OCI-LY1 (cell line): ENCODE measurements at regions not wholly inside any gene's neighbourhood (a gene's known extent, or its start where the extent isn't known, plus 50 kb on each side); places are given as distances from the start of the nearest gene placed in this dataset.

Source experiments
- H2AFZ ChIP-seq: fragments of 200-600 bp; sonication (generic), shearing (Covaris generic); 2 replicates; pipeline ENCODE4 v1.6.0; 2014; ENCODE audit warnings: antibody characterized with exemption, mild to moderate bottlenecking, low read length
- H3F3A ChIP-seq: fragments of 200-600 bp; sonication (generic), shearing (Covaris generic); 2 replicates; pipeline ENCODE4 v1.6.0; 2014; ENCODE audit warnings: mild to moderate bottlenecking, antibody characterized with exemption, low read length, moderate library complexity; ENCODE audit not compliant: insufficient read depth
- H3K27ac ChIP-seq: fragments of 200-600 bp; sonication (generic); 2 replicates; pipeline ENCODE4 v1.5.1; 2014; ENCODE audit warnings: low read length, mixed run types, mild to moderate bottlenecking, low read depth; ENCODE audit not compliant: poor library complexity, severe bottlenecking
- H3K27me3 ChIP-seq: fragments of 200-600 bp; sonication (generic); 2 replicates; pipeline ENCODE4 v1.6.0; 2014; ENCODE audit warnings: antibody characterized with exemption, mild to moderate bottlenecking, low read length, moderate library complexity; ENCODE audit not compliant: insufficient read depth
- H3K36me3 ChIP-seq: fragments of 200-600 bp; sonication (generic); 2 replicates; pipeline ENCODE4 v1.6.1; 2014; ENCODE audit warnings: mild to moderate bottlenecking, antibody characterized with exemption, low read length, moderate library complexity, mixed read lengths; ENCODE audit not compliant: insufficient read depth
- H3K4me1 ChIP-seq: fragments of 200-600 bp; sonication (generic); 2 replicates; pipeline ENCODE4 v1.5.1; 2014; ENCODE audit warnings: mild to moderate bottlenecking, low read length, moderate library complexity; ENCODE audit not compliant: insufficient read depth, severe bottlenecking
- H3K4me2 ChIP-seq: fragments of 200-600 bp; sonication (generic), shearing (Covaris generic); 2 replicates; pipeline ENCODE4 v1.6.1; 2014; ENCODE audit warnings: low read length
- H3K4me3 ChIP-seq: fragments of 200-600 bp; sonication (generic); 2 replicates; pipeline ENCODE4 v1.5.1; 2014; ENCODE audit warnings: low read length, low read depth, mild to moderate bottlenecking, mixed read lengths; ENCODE audit not compliant: poor library complexity, severe bottlenecking
- H3K79me2 ChIP-seq: fragments of 200-600 bp; shearing (Covaris generic); 2 replicates; pipeline ENCODE4 v1.6.1; 2016; ENCODE audit warnings: mixed run types, low read length, mixed read lengths; ENCODE audit not compliant: insufficient read depth
- H3K9ac ChIP-seq: fragments of 200-600 bp; sonication (generic), shearing (Covaris generic); 2 replicates; pipeline ENCODE4 v1.6.1; 2014; ENCODE audit warnings: mild to moderate bottlenecking, low read length, mixed read lengths
- H3K9me2 ChIP-seq: fragments of 200-600 bp; sonication (generic), shearing (Covaris generic); 2 replicates; pipeline ENCODE4 v1.6.1; 2014; ENCODE audit warnings: low read depth, mild to moderate bottlenecking, low read length, mixed read lengths
- H3K9me3 ChIP-seq: fragments of 200-600 bp; shearing (Covaris generic); 2 replicates; pipeline ENCODE4 v1.6.1; 2014; ENCODE audit warnings: low read length, mixed read lengths
- H4K20me1 ChIP-seq: fragments of 200-600 bp; sonication (generic), shearing (Covaris generic); 2 replicates; pipeline ENCODE4 v1.6.0; 2016; ENCODE audit warnings: mild to moderate bottlenecking, low read length; ENCODE audit not compliant: insufficient read depth
- EZH2 ChIP-seq: fragments of 200-600 bp; sonication (generic), shearing (Covaris generic); IDR thresholded peaks from 2 replicates; pipeline ENCODE4 v1.8.0; 2017; ENCODE audit warnings: borderline replicate concordance, mixed run types, mild to moderate bottlenecking, antibody characterized with exemption, low read length, moderate library complexity, mixed read lengths
- TF ChIP-seq, protein P1 (sequence below): fragments of 200-600 bp; sonication (generic), shearing (Covaris generic); IDR thresholded peaks from 2 replicates; pipeline ENCODE4 v1.5.1; 2017; ENCODE audit warnings: mild to moderate bottlenecking, antibody characterized with exemption, low read length, moderate library complexity, mixed read lengths

DNA sequence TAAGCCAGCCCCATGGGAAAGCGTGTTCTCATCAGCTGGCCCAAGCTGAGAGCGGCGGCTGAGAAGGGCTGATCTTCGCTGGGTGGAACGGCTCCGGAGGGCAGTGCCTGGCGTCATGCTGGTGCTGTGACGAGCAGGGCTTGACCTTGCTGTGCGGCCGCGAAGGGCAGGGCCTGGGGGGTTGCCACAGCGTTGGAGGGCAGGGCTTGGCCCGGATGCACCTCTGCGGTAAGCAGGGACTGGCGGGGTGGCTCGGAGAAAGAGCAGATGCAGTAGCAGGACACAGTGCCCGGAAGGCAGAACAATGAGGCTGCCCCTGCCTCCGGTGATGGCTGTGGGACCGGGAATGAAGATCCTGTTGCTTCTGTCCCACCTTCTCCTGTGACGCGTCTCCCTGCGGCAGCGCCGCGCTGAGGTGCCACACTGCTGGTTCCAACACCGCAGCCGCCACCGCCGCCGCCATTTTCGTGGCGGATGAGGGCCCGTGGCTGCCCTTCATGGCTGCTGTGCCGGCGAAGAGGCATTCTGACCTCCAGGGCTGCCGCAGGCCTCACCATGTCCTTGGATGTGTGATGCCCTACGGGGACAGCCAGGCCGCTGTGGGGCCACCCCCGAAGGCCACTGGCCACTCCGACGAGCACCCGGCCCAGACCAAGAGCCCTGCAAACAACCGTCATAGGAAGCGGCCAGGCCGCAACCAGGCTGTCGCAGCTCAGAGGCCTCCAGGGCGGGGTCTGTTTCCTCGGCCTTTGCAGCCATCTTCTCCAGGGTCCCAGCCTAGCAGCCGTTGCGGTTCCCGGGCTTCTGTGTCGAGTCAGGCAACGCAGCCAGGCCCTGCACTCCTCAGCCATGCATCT is 890.5 kb upstream of the CTNND2 start:
- Histone ChIP-seq H3K4me2 (no peak overlapping the region), H2AFZ (no peak overlapping the region), H3F3A (no peaks in the 10 kb centered on the region), H3K9me3 (no peaks in the 10 kb centered on the region), H3K9ac (no peak overlapping the region), H3K79me2 (no peaks in the 10 kb centered on the region), H3K27ac (no peak overlapping the region), H3K9me2 (no peaks in the 10 kb centered on the region), H3K27me3 (no peaks in the 10 kb centered on the region), H3K36me3 (no peaks in the 10 kb centered on the region), H4K20me1 (no peaks in the 10 kb centered on the region), H3K4me3 (no peak overlapping the region), H3K4me1 (no peaks in the 10 kb centered on the region)
- no peak for TF ChIP-seq EZH2
- TF ChIP-seq, protein P1, sequence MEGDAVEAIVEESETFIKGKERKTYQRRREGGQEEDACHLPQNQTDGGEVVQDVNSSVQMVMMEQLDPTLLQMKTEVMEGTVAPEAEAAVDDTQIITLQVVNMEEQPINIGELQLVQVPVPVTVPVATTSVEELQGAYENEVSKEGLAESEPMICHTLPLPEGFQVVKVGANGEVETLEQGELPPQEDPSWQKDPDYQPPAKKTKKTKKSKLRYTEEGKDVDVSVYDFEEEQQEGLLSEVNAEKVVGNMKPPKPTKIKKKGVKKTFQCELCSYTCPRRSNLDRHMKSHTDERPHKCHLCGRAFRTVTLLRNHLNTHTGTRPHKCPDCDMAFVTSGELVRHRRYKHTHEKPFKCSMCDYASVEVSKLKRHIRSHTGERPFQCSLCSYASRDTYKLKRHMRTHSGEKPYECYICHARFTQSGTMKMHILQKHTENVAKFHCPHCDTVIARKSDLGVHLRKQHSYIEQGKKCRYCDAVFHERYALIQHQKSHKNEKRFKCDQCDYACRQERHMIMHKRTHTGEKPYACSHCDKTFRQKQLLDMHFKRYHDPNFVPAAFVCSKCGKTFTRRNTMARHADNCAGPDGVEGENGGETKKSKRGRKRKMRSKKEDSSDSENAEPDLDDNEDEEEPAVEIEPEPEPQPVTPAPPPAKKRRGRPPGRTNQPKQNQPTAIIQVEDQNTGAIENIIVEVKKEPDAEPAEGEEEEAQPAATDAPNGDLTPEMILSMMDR: no peak

DNA sequence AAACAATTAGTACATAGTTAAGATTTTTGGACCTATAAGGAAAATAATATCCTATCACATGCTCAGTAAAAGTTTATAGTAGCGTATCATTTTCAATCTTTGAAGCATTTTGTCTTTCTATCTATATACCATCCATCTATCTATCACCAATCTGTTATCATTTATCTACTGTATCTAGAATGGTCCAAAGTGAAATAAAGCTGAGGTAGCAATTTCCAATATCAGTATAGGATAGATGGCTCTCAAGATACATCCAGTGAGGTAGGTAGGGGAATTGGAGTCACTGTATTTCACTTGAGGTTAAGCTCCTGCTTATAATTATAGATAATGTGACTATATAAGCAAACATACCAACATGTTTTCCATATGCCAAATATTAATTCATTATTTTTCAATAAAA is 889.1 kb upstream of the CTNND2 start:
- Histone ChIP-seq H3K27me3 (no peaks in the 10 kb centered on the region), H2AFZ (no peak overlapping the region), H3K27ac (no peak overlapping the region), H3K9me2 (no peaks in the 10 kb centered on the region), H3K4me3 (no peak overlapping the region), H3K9ac (no peak overlapping the region), H4K20me1 (no peaks in the 10 kb centered on the region), H3K36me3 (no peaks in the 10 kb centered on the region), H3K4me1 (no peaks in the 10 kb centered on the region), H3F3A (no peaks in the 10 kb centered on the region), H3K79me2 (no peaks in the 10 kb centered on the region), H3K4me2 (no peak overlapping the region), H3K9me3 (no peaks in the 10 kb centered on the region)
- TF ChIP-seq, protein P1: no peak
- no peak for TF ChIP-seq EZH2

DNA sequence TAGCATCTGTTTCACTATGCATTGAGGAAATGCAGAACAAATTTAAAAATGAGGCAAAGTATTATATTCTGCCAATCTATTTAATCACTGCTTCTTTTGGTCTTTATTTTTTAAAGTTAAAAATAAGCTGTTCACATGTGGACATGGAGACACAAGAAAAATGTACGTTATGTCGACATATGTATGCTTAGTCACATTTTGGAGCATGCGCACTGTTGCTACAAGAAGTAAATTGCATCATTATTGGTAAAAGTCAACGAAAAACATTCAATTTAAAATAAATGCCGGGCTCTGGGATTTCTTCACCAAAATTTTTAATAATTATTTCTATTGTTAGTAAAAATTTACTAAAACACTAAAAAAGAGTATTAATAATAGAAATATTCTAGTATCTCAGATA is 876.3 kb upstream of the CTNND2 start:
- no peaks in the 10 kb centered on the region for H3K4me1 ChIP-seq
- no peak overlapping the region for H3K4me3 ChIP-seq
- H2AFZ ChIP-seq: no peak overlapping the region
- H3K27me3 ChIP-seq: no peaks in the 10 kb centered on the region
- TF ChIP-seq EZH2: no peak
- TF ChIP-seq, protein P1: no peak
- no peaks in the 10 kb centered on the region for H3K9me2 ChIP-seq
- no peak overlapping the region for H3K9ac ChIP-seq
- no peaks in the 10 kb centered on the region for H3K9me3 ChIP-seq
- no peaks in the 10 kb centered on the region for H3K79me2 ChIP-seq
- H3K27ac ChIP-seq: no peak overlapping the region
- no peaks in the 10 kb centered on the region for H4K20me1 ChIP-seq
- H3F3A ChIP-seq: no peaks in the 10 kb centered on the region
- H3K4me2 ChIP-seq: no peak overlapping the region
- no peaks in the 10 kb centered on the region for H3K36me3 ChIP-seq
